ENCODE measurements at regions not wholly inside any gene's neighbourhood (a gene's known extent, or its start where the extent isn't known, plus 50 kb on each side); places are given as distances from the start of the nearest gene placed in this dataset.

DNA sequence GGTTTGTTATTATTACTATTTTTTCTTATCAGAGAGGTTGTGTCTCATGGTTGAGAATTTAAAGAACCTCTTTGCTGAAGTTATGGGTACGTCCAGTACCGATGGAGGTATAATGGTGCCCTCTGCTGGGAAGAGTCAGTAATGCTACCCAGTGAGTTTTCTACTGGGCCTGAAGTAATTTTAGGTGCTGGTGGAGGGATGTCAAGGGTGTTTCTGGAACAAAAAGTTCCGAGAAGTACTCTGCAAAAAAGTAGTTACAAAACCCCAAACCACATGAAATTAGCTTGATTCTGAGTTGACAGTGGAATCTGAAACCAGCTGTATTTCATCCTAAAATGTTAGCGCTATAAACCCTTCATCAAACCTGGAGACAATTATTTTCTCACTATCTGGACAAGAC, 102.5 kb upstream of the MID1 start:
- TF ChIP-seq, protein P1, sequence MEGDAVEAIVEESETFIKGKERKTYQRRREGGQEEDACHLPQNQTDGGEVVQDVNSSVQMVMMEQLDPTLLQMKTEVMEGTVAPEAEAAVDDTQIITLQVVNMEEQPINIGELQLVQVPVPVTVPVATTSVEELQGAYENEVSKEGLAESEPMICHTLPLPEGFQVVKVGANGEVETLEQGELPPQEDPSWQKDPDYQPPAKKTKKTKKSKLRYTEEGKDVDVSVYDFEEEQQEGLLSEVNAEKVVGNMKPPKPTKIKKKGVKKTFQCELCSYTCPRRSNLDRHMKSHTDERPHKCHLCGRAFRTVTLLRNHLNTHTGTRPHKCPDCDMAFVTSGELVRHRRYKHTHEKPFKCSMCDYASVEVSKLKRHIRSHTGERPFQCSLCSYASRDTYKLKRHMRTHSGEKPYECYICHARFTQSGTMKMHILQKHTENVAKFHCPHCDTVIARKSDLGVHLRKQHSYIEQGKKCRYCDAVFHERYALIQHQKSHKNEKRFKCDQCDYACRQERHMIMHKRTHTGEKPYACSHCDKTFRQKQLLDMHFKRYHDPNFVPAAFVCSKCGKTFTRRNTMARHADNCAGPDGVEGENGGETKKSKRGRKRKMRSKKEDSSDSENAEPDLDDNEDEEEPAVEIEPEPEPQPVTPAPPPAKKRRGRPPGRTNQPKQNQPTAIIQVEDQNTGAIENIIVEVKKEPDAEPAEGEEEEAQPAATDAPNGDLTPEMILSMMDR (IDR thresholded peaks at IDR 0.05) = peak; percentile 36 to 58 (median 53)
- TF ChIP-seq EP300 (IDR thresholded peaks at IDR 0.05) = no peak
